Right renal cortex interstitium (tissue), 3 donors: ENCODE measurements at regions not wholly inside any gene's neighbourhood (a gene's known extent, or its start where the extent isn't known, plus 50 kb on each side); places are given as distances from the start of the nearest gene placed in this dataset.
"Not testable (repeated sequence)": the region's sequence is repeated elsewhere in the genome, so short reads cannot be mapped to it uniquely, and the experiment has no call there.

Experiments
- DNase-seq, 3 donors: peaks; one replicate each; pipeline ENCODE4 v3.0.0-alpha.2; 2013; ENCODE audit warnings: low read depth in 3 of 3, low spot score in 2 of 3

- no peak for DNase-seq
Measured at GRCh38 chrX:40883021-40883619, 147.8 kb upstream of the MED14 start.

DNA sequence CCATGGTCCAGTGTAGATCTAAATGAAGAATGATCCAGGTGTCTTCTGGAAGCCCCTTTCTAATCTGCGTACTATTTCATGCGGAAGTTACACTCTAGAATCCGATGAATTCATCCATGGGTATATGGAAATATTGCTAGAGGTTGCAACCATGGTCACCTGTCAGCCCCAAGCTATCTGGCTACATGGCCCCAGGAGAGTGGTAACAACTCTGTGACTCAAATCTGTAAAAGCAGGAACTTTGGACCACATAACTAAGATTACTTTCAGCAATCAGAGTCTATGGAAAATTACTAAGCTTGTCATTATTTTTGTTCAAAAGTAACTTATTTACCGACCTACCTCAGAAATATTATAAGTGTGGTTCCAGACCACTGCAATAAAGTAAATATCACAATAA lies 150.6 kb upstream of the MED14 start:
- no peak for DNase-seq

GRCh38 chrX:40887476-40887875 lies 152.1 kb upstream of the MED14 start:
- DNase-seq: no peak

DNA sequence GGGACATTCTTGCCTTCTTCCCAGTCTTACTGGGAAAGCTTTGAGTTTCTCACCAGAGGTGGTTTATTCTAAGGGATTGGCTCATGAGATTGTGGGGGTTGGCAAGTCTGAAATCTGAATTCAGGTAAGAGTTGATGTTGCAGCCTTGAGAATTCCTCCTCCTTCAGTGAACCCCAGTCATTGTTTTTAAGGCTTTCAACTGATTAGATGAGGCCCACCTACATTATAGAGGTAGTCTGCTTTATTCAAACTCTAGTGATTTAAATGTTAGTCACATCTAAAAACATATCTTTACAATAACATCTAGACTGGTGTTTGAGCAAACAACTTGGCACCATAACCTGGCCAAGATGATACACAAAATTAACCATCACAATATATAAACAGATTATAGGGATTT lies 156.5 kb upstream of the MED14 start:
- DNase-seq: no peak

DNA sequence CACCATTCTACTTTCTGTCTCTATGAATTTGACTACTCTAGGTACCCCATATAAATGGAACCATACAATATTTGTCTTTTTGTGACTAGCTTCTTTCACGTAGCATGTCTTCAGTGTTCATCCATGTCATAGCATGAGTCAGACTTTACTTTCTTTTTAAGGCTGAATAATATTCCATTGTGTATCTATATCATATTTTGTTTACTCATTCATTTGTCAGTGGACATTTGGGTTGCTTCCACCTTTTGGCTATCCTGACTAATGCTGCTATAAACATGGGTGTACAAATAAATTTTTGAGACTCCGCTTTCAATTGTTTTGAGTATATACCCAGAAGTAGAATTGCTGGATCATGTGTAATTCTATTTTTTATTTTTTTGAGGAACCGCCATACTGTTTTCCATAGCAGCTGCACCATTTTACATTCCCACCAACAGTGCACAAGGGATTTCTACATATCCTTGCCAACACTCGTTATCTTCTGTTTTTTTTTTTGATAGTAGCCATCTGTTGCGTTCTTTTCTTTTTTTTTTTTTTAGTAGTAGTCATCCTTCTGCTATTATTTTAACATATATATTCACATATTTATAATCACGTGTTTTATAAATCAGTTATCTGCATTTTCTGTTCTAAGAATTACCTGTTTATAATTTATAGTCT lies 158.0 kb upstream of the MED14 start:
- no peak for DNase-seq

- DNase-seq: no peak
Measured at GRCh38 chrX:40895246-40895645, 159.9 kb upstream of the MED14 start.

GRCh38 chrX:40897718-40898270 lies 162.5 kb upstream of the MED14 start:
- DNase-seq: no peak

DNA sequence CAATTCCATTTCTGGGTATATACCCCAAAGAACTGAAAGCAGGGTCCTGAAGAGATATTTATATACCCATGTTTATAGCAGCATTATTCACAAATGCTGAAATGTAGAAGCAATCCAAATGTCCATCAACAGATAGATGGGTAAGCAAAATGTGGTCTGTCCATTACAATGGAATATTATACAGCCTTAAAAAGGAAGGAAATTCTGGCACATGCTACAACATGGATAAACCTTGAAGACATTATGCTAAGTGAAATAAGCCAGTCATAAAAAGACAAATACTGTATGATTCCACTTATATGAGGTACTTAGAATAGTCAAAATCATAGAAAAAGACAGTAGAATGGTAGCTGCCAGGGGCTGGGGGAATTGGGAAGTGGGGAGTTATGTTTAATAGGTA lies 169.4 kb upstream of the MED14 start:
- not testable (repeated sequence) for DNase-seq

- no peak for DNase-seq
Measured at GRCh38 chrX:40908026-40908425, 172.7 kb upstream of the MED14 start.

DNA sequence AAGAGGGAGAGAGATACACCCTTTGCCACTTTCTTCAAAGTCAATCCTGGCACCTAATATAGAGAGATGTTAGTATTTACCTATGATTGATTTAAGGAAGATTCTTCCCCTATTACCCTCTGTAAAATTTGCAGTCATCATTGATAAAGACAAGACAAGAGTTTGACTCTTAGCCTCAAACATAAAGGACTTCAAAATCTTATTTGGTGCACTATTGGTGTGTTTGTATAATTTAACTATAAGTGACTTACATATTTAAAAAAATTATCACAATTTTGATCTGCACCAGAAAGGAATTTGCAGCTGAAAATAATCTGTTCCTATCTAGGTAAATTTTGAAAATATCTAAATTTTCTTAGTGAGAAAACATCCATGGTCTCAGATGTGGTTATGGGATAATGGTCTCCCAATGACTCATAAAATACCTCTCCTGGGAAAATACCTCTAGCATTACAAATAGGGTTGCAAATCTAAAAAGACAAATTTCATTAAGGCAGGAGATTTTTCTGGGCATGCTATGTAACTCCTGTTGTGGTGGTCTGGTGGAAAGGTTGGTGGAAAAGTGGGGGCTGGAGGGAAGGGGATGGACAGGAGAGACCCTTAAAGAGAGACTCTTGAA lies 173.6 kb upstream of the MED14 start:
- no peak for DNase-seq

DNA sequence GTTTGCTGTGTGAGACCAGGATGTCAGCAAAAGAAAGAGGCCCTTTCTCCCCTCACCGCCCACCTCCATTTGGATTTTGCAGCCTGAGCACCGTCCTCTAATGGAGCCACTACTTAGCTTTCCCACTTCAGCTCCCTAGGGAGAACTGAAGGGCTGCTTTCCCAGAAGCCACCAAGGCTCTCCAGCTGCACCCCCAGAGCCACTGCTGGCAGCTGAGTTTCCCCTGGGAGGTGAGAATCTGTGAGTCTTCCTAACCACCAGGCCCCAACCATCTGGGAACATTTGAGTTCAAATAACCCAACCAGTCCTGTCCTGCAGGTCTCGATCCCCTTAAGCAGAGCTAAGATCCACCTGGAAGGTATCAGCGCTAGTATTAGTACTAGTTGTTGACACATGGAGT lies 173.1 kb upstream of the USP9X start:
- no peak for DNase-seq

DNA sequence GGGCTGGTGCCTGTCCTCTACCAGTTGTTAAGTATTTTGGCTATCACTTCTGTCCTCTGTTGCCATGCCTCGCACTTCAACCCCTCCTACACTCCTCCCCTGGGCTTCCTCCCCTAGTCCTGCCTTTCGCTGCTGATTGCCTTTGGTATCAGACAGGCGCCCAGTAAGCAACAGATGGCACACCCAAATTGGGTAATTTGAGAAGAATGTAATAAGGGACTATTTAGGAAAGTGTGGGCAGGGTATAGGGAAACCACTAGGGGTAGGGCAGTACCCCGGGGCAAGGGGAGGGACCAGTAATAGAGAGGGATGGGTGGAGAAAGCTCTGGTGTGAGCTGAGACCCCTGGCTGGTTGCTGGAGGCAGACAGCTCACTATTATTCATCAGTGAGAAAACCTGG lies 172.7 kb upstream of the USP9X start:
- DNase-seq: no peak

DNA sequence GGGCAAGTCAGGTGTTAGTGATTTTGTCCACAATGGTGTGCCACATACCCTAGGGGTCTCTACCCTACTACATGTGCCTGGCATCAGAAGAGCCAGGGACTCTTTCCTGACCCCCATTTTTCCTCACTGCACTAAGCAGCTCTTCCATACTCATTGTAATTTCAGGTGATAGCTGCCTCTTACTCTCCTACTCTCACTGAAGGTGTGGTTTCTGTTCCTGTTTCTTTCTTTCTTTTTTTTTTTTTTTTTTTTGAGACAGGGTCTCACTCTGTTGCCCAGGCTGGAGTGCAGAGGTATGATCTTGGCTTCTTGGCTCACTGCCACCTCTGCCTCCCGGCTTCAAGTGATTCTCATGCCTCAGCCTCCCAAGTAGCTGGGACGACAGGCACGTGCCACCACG lies 164.9 kb upstream of the USP9X start:
- no peak for DNase-seq

DNA sequence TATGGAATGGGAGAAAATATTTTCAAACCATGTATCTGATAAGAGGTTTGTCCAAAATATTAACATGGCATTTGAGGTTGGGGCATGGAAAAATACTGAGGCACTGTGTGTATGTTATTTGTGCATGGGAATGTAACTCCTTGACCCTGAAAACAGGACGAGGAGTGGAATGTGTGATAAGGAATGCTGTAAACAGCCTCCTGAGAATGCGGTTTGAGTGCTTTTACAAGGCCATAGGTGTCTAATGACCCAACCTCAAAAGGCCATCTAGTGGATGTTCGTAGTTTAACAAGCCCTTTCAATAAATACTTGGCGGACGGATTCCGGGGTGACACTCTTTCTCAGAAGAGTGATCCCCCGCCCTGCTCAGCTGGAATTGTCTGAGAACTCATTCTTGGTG lies 162.9 kb upstream of the USP9X start:
- no peak for DNase-seq

DNA sequence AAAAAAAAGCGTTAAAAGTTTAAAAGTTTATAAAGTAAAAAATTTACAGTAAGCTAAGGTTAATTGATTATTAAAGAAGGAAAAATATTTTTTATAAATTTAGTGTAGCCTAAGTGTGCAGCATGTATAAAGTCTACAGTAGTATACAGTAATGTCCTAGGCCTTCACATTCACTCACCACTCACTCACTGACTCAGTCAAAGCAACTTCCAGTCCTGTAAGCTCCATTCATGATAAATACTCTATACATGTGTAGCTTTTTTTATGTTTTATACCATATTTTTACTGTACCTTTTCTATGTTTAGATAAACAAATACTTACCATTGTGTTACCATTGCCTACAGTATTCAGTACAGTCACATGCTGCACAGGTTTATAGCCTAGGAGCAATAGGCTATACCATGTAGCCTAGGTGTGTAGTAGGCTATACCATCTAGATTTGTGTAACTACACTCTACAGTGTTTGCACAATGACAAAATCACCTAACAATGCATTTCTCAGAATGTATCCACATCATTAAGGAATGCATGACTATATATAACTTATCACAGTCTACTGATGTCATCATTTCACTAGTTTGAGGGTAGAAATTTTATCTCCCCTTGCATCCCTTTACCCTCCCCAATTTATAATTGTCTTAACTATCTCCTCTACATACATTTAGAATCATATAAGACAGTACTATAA lies 158.4 kb upstream of the USP9X start:
- DNase-seq: not testable (repeated sequence)

- no peak for DNase-seq
Measured at GRCh38 chrX:40928076-40928475, 157.2 kb upstream of the USP9X start.

GRCh38 chrX:40931921-40932320 lies 153.3 kb upstream of the USP9X start:
- no peak for DNase-seq

DNA sequence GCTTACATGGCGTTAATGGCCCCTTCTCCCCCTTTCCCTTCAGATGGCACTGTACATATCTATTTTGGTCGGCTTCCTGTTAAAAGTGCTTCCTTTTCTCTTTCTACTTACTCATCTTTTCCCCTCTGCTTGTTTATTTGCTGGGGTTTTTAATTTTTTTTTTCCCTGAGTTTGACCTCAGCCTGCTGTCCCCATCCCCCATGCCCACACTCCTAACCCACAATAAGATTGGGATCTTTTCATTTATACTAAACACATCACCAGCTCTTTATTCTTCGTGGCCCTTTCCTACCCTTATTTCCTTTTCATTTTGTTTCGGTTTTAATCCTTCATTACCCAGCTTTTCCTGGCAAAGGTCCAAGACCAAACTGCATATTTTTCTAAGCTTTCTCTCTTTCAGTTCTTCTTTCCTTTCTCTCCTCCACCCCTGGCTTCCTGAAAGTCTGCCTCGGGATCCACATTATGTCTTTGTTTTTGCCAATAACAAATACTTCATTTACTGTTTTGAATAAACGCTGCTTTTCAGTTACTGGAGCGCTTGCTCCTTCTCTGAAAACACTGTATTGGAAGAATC lies 152.0 kb upstream of the USP9X start:
- DNase-seq: no peak

DNA sequence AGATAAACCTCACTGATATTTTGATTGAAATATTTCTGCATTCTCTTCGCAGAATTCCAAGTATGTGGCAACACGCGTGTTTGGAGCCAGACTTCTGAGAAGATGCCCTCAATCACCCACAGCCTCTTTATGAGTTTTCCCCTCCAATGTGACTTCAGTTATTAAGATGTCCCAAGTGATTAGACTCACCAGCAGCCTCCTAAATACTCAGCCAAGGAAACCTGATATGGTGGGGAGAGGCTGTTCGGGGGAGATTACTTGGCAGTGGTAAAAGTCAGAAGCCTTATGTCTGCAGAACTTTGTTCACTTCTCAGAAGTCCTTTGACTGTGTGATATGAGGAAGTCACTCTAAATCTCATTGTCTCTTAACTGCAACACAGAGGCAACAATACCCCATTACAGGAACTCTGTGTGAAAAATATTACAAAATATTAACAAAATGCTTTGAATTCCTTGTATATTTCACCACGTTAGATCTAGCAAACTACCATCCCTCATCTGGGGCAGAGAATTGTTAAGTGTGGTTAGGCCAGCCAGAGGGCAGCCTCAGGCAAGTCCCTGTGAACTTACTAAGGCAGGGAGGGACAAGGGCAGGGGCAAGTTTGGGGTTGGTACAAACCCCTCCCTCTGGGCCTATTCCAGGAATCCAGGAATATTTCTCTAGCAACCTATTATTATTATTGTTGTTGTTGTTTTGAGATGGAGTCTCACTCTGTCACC lies 151.4 kb upstream of the USP9X start:
- DNase-seq: no peak

DNA sequence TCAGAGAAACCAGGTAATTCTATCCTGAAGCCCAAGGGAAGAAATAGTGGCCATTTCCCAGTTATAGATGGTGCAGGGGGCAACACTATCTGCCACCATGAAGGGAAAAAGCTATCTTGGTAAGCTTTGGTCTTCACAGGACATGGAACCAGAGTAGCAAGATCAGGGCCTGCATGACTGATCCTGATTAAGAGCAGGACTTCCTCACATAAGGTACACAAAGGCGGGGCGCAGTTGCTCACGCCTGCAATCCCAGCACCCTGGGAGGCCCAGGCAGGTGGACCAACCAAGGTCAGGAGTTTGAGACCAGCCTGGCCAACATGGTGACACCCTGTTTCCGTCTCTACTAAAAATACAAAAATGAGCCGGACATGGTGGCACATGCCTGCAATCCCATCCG lies 148.4 kb upstream of the USP9X start:
- DNase-seq: no peak

DNA sequence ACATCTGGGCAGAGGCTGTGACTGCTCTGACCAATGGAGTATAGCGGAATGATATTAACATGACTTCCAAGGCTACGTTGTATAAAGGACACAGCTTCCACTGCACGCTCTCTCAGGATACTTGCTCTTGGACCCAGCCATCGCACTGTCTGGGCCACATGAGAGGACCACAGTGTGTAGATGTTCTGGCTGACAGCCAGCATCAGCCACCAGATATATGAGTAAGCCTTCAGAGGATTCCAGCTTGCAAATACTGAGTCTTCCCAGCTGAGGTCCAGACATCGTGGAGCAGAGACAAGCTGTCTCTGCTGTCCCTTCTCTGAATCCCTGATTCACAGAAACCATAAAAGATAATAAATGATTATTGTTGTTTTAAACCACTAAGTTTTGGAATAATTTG lies 146.8 kb upstream of the USP9X start:
- no peak for DNase-seq
